HG03457 (cell line): ENCODE measurements at regions not wholly inside any gene's neighbourhood (a gene's known extent, or its start where the extent isn't known, plus 50 kb on each side); places are given as distances from the start of the nearest gene placed in this dataset.

Source experiments
- ATAC-seq: cut with Tn5 transposase; IDR thresholded peaks from one replicate; pipeline ENCODE4 v1.9.1; 2021; ENCODE audit warnings: moderate number of reproducible peaks; ENCODE audit not compliant: unreplicated experiment

DNA sequence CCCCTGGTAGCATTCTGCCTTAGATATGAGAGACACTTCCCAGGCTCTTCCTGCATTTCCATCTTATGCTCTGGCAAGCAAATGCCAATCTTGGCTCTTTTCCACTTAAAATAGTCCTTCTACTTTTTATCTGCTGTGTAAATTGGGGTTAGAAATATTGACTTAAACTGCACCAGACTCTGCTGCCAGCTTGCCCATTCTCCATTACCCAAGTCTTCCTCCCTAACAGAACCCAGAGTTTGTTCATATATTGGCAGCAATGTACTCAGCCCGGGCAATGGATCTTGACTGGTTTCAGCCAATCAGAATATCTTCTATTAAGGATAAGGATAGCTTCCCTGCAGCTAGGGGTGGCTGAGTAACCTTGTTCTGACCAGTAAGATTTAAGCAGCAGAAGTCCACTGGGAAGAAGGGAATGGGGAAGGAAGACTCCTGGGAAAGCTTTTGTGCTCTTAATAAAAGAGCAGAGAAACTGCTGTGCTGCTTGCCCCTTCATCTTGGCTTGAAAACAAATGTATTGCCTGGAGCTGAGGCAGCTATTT, 177.1 kb downstream of the KCNRG start:
- ATAC-seq, result no peak

DNA sequence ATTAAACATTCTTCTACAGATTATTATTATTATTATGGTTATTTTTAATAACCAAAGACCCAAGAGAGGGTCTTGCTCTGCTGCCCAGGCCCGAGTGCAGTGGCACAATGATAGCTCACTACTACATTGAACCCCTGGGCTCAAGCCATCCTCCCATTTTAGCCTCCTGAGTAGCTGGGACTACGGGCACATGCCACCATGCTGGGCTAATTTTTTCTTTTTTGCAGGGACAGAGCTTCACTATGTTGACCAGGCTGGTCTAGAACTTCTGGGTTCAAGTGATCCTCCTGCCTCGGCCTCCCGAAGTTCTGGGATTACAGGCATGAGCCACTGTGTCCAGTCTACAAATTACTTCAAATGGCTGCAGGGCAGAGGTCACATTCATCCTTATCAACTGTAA, 179.8 kb downstream of the KCNRG start:
- ATAC-seq, result no peak

DNA sequence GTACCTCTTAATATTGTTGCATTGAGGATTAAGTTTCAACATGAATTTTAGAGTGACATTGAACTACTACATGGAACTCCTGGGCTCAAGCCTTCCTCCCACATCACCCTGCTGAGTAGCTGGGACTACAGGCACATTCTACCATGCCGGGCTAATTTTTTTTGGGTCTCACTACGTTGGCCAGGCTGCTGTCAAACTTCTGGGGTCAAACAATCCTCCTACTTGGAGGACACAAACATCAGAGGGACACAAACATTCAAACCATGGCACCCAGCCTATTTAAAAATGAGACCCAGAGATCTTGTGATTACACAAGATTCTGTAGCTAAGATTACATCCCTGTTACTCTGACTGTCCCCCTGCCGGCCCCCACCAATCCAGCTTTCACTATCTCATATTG, 180.9 kb downstream of the KCNRG start:
- no peak for ATAC-seq

DNA sequence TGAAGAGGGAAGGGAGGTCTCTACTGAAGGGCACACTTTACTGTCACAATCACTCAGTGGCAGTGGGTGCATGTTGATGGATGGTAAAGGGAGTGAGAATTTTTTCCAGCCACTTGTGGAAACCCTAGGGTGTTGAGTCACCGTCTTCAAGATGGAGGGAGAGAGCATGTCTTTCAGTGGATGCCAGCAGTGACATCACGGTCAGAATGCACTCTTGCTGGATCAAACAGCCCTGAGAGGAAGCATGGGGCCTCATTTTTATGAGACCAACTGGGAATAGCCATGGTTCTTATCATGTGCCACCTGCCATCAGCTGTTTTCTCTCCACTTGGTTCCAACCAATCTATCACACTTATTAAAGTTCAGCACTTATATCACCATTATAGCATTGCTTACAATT, 182.5 kb downstream of the KCNRG start:
- no peak for ATAC-seq

DNA sequence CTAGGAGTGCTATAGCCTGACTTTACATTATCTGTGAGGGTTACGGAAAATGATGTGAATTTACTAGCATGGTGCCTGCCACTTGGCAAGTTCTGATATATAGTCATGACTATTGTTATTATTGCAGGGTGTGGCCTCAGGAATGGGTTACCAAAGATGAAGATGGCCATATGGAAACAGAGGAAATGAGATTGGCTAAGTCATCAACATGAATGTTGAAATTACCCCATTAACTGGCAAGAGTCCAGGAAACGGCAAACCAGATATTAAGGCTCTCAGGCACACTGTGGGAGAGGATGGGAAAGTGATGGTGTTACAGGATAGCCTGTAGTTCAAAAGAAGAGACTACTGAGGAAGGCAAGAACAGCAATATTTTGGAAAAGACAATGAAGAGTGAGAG, 183.3 kb downstream of the KCNRG start:
- no peak for ATAC-seq

DNA sequence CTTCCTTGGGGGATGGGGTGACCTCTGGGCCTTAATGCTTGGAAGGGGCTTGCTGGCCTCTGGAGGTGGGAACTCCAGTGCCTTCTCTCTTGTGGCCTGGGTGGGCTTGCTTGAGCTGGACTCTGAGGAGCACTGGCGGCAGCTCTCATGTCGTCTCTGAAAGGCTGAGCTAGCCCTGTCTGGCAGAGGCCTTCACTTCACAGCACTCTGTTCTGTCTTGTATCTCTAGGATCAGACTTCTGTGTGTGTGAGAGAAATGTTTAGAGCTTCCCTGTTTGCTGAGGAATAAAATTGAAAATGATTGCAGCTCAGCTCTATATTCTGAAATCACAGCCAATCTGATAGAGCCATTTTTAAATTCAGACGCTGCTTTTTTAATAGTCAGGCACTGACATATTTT, 185.3 kb downstream of the KCNRG start:
- no peak for ATAC-seq

DNA sequence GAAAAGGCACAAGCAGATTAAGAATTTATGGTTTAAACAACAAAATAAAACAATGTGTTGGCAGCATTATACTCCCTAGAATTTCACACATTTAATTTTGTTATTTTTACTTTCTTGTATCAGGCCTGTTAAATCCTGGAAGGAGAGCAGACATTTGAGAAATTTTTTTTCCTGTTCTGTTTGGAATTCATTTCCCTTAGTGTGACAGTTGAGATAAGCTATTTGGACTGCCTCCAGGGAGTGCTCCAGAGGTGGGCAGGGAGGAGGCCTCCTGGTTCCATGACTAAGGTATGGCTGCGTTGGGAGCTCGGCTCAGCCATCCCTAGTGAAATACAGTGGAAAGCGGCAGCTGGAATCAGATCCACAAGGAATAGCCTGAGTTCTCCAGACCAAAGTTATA, 185.7 kb downstream of the KCNRG start:
- no peak for ATAC-seq

DNA sequence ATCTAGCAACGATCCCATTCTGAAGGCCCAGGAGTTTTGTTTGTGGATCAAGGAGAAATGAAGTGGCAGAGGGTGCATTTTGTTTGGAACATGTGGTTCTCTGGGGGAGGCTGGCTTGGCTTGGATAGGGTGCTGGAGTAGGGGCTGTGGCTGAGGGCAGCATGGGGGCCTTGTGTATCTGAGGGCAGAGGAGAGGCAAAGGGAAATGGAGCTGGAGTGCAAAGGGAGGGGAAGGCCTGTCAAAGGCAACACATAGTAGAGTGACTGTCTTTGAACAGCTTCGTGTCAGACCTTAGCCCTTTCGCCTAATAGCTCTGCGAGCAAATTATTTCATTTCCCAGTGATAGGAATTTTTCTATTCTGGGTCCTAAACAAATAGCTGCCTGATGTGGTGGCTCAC, 187.2 kb downstream of the KCNRG start:
- ATAC-seq, result no peak

DNA sequence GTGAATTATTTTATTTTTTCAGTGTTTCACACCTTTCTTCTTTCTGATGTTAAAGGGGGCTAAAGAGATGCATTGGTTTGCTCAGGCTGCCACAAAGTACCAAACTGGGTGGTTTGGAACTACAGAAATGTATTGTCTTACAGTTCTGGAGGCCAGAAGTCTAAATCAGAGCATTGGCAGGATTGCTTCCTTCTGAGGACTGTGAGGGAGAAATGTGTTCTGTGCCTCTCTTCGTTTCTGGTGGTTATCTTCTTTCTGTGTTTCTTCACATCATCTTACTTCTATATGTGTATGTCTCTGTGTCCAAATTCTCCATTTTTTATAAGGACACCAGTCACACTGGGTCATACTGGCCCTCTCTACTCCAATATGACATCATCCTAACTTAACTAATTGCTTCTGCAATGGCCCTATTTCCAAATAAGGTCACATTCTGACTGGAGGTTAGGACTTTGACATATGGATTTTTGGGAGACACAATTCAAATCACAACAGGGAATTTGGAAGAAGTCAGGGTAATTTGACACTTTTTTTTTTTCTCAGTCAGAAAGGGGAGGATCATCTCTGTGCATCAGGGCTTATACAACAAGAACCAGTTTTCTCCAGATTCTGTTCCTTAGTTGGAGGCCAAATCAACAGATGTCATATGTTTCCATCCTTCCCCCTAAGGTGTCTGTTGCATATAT, 188.2 kb downstream of the KCNRG start:
- no peak for ATAC-seq

DNA sequence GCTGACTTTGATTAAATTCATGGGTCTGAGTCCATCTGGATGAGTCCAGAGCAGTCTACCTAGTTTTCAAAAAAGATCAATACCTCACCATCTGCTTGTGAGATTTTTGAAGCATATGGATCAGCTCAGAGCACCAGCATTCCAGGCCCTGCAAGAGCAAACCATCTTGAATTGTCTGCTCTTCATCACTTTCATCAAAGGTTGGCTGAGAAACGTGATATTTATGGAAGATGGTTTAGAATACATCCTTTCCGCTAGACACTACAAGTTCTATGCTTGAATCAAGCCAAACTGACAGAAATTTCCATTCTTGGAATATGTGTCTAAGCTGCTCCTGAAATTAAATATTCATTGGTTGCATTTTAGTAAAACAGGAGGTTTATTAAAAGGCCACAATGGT, 190.3 kb downstream of the KCNRG start:
- no peak for ATAC-seq

DNA sequence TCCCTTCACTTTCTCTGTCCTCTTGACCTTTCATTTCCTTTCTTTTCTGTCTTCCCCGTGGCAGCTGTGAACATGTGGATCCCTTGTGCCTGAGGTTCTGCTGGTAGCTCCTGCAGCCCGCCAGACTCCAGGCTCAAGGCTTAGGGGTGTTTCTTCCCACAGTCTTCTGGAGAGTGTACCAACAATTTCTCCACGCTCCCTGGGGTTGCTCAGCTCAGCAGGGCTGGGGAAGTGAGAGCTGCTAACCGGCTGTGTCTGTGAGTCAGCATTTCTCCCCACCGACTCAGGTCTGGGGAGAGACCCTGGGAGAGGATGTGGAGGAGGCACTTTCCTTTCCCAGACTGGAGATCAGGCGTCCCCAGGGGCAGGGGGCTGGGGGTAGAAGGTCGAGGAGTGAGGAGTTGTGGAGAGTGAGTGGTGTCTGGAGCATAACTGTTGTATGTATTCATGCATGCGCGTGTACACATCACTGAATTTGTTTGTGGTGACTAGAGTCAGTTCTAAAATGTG, 193.6 kb downstream of the KCNRG start:
- ATAC-seq, result no peak

DNA sequence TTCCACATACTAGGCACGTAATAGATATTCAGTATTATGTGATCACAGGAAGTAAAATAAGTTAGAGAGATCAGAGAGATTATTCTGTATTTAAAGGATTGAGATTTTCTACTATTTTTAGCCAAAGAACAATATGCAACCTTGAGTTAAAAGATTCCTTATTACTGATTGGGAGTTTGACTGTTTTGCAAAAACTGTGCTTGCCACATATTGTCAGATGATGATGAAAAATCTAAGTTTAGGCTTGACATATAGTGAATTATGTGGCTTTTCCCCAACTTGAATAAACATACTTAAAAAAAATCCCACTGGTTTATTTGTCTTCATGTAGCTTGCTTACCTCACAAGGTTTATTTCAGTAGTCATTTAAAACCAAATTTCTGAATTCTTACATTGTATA, 194.4 kb downstream of the KCNRG start:
- no peak for ATAC-seq

DNA sequence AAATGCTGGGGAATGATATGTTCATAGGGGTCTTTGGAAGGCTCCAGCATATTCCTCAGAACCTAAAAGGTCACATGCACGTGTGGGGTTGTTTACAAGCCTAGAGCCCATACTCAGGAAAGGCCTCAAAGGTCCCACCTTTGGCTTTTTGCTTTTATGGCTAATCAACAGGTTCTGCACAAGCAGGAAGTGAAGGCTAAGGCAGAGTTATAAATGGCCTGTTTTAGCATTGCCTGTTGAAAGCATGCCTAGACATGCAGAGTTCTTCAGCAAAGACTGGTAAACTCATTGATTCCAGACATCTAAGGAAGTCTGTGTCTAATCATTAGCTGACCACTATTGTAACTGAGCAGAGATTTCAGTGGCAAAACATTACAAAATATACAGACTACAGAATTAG, 198.3 kb downstream of the KCNRG start:
- ATAC-seq, result no peak

DNA sequence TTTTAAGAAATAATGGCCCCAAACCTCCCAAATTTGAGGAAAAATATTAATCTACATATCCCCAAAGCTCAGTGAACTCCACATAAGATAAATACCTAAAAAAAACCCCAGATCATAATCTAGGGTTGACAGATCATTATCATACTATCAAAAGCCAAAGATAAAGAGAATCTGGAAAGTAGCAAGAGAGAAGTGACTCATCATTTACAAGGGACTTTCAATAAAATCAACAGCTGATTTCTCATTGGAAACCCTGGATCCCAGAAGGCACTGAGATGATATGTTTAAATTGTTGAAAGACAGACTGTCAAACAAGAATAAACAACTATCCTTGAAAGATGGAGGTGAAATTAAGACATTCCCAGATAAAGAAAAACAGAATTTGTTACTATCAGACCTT, 199.3 kb downstream of the KCNRG start:
- no peak for ATAC-seq

DNA sequence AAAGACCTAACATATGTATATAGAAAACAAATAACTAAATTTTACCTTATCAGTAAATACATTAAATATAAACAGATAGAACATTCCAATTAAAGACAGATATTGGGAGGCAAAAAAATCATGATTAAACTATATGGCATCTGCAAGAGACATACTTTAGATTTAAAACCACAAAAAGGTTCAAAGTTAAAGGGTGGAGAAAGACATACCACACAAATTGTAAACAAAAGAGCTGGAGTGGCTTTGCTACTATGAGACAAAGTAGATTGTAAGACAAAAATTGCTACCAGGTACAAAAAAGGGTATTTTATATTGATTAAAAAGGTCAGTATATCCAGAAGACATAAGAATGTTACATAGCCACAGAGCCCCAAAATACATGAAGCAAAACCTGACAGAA, 200.2 kb downstream of the KCNRG start:
- ATAC-seq, result no peak

DNA sequence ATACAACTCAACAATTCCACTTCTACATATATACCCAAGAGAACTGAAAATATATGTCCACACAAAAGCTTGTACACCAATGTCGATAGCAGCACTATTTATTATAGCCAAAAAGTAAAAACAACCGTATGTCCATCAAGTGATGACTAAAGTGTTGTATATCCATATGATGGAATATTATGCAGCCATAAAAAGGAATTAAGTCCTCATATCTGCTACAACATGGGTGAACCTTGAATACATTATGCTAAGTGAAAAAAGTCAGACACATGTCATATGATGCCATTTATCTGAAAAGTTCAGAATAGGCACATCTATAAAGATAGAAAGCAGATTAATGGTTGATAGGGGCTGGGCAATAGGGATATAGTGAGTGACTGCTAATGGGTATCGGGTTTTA, 204.5 kb downstream of the KCNRG start:
- no peak for ATAC-seq

DNA sequence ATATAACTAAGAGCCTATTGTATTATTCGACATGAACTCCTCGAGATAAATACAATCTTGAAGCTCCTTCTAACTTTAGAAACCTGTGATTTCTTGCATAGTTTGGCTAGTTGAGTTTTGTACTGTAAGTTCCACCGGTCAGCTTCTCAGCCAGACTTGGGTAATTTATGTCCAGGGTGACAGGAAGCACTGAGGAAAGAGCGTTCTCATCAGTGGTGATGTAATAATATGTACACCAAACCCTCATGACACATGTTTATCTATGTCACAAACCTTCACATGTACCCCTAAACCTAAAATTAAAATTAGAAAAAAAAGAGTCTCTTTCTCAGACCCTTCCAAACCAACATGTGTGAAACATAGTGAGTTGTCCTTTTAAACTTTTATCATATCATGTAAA, 205.7 kb downstream of the KCNRG start:
- ATAC-seq, result no peak

DNA sequence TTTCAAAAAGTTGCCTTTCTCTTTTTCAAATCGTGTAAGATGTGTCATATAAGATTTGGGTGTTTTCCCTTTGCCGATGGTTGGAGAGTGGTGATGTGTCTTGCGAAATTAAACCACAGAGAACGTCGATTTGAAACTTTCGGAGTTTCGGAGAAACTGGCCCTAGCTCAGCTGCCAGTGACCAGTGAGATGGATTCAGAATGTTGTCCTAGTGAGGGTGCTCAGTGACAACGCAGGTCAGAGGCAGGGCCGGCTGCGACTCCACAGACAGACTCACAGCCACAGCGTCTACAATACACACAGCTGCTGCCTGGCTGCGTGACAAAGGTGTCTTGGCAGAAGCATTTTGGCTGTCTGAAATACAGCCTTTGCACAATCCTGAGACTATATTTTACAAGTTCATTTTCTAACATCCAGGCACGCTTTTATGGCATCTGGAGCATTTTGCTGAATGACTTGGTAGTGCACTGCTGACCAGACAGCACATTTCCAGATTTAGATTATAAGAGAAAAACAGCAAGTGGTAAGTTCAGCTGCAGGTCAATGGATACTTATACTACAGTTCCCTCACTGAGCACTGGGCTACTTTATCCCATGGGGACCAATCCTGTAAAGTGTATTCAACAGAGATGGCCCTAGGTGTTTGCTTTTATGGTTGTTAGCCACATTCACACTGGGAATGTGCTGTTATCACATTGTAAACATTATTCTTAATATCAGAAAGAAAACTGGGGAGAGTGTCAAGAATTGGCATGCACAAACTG, 207.5 kb downstream of the KCNRG start:
- no peak for ATAC-seq

DNA sequence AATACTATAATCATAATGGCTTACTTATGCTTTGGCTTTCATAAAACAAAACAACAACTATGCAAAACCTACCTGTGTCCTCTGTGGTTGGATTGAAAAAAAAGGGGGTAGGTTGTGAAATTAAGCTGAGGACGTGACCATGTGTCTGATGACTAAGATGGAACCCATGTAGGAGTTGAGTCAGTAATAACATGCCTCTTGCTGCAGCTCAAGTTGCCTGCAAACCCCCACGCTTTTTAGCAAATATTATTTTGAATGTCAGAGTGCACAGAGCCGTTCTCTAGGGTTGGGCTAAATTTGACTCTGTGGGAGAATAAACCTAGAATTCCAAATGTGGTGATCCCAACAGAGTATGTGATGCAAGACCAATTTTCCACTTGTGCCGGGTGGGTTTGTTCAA, 209.3 kb downstream of the KCNRG start:
- peak; percentile 63 for ATAC-seq

DNA sequence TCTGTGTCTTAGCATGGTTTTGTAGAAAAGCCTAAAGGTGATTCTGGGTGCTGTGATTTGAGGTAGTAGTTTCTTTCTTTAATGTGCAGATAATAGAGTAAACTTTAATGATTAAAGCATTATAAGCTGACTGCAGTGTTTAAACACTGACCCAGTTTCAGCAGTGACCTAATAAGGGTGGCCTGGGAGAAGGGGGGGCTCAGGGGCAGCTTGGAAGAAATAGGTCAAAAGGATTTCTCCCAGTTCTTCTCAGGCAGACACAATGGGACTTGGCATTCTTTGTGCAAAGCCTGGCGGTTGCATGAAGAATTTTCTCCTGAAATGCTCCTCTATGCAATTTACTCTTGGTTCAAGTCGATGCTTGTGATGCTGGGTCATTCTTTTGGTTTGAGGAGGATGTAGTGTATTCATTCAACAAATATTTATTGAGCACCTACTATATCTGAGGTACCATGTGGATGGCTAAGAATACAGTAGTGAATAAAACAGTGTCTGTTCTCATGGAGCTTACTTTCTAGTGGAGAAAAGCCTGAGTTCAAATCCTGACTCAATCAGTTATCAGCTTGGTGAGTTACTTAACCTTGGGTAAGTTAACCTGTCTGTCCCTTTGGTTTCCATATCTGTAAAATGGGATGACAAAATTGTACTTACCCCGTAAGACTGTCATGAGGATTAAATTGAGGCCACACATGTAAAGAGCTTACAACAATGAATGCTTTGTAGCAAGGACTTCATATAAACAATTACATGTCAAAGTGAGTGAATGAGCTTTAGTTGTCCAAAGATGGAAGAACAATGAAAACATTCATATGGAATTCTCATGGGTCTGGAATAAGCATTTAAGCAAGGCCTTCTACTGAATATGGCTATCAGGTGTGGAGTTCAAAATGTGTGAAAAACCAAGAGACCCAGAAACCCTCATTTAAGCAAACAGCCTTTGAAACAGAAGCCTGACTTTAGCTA, 210.2 kb downstream of the KCNRG start:
- no peak for ATAC-seq

DNA sequence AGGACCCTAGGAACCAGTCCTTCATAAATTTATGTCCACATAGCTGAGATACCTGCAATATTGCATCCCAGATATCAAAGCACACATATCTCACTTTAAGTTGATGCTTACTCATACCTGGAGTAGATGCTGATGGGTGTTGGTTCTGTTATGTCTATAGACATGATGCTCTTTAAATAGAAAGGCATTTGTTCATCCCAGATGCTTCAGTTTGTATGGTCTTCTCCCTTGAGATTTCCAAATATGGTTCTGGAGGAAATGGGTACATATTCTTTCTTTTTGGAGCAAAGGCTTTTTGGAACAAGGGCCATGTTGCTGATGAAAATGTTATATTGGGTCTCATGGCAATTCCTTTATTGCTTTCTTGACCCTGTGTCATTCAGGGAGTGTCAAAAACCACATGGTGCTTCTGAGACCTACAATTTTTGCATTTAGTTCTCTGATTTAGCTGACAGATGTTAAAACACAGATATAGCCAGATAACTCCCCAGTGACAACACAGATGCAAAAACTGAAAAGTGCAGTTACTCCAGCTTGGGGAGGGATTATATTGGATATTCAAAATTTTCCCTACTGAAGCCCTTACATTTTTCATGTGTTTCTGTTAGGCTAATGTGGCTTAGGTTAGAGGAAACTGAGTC, 211.4 kb downstream of the KCNRG start:
- no peak for ATAC-seq
